Endothelial cell of umbilical vein (primary cell): ENCODE measurements at regions not wholly inside any gene's neighbourhood (a gene's known extent, or its start where the extent isn't known, plus 50 kb on each side); places are given as distances from the start of the nearest gene placed in this dataset.

Experiments used
- BruUV-seq: library from RNA; stranded (reverse); fragments of 400-500 nt; replicated peaks from 2 replicates; lab custom pipeline; 2021; lab: Mats Ljungman, UMichigan
- CTCF ChIA-PET: fragments of 300-600, 350-600 bp; sonication (Branson Sonifier 250); formaldehyde crosslinking; loops from one replicate; lab custom pipeline; 2021; ENCODE audit warnings: antibody characterized with exemption, inconsistent platforms; lab: Charles Lee
- POLR2A ChIA-PET: fragments of 300-600, 350-600 bp; sonication (Branson Sonifier 250); formaldehyde crosslinking; loops from one replicate; lab custom pipeline; 2021; ENCODE audit warnings: antibody characterized with exemption, inconsistent platforms; lab: Charles Lee
- DNase-seq: peaks from one replicate; pipeline ENCODE4 v3.0.0-alpha.2; 2011; ENCODE audit warnings: low read depth, low spot score
- FAIRE-seq: peaks from 2 replicates; lab custom pipeline; 2011; peaks lifted over from hg19 to GRCh38; lab: Jason Lieb, UNC
- H2AFZ ChIP-seq: 2 replicates; pipeline ENCODE4 v1.6.0; 2012; ENCODE audit warnings: low read depth, low read length, control low read depth, inconsistent platforms
- H3K27ac ChIP-seq: 2 replicates; pipeline ENCODE4 v1.5.1; 2011; ENCODE audit warnings: low read depth, mild to moderate bottlenecking, control low read depth, low read length, moderate library complexity; ENCODE audit not compliant: insufficient read depth
- H3K27me3 ChIP-seq, 2 experiments: 2 replicates each; pipeline versions ENCODE4 v1.6.0 to v1.6.1; 2011; ENCODE audit warnings: low read length in 2 of 2, mixed read lengths in 1 of 2; ENCODE audit not compliant: control insufficient read depth in 2 of 2, insufficient read depth in 2 of 2
- H3K36me3 ChIP-seq, 2 experiments: 2 replicates in 1 of 2; 3 replicates in 1 of 2; pipeline ENCODE4 v1.5.1; 2011; ENCODE audit warnings: low read length in 2 of 2, mild to moderate bottlenecking in 1 of 2, moderate library complexity in 1 of 2; ENCODE audit not compliant: control insufficient read depth in 2 of 2, insufficient read depth in 2 of 2; ENCODE audit errors: extremely low read depth in 1 of 2
- H3K4me1 ChIP-seq: 3 replicates; pipeline ENCODE4 v1.5.1; 2011; ENCODE audit warnings: mild to moderate bottlenecking, low read length; ENCODE audit not compliant: control insufficient read depth, insufficient read depth; ENCODE audit errors: extremely low read depth
- H3K4me2 ChIP-seq: 2 replicates; pipeline ENCODE4 v1.6.1; 2011; ENCODE audit warnings: low read length, control low read depth, mixed read lengths; ENCODE audit not compliant: insufficient read depth
- H3K4me3 ChIP-seq, 3 experiments: fragments of 200-600 bp in 1 of 3; sonication (generic), shearing (Covaris generic) in 1 of 3; replicated peaks in 1 of 3; 2 replicates each; pipeline ENCODE4 v1.5.1; 2011 to 2016; ENCODE audit warnings: control low read depth in 3 of 3, low read length in 3 of 3, mild to moderate bottlenecking in 2 of 3, inconsistent platforms in 1 of 3, low read depth in 1 of 3, moderate library complexity in 1 of 3; ENCODE audit not compliant: insufficient read depth in 1 of 3
- H3K79me2 ChIP-seq: 2 replicates; pipeline ENCODE4 v1.6.0; 2012; ENCODE audit warnings: low read length, inconsistent platforms; ENCODE audit not compliant: control insufficient read depth, insufficient read depth
- H3K9ac ChIP-seq: replicated peaks from 2 replicates; pipeline ENCODE3; 2011; ENCODE audit warnings: low read length, control low read depth; ENCODE audit not compliant: insufficient read depth; ENCODE audit errors: extremely low read depth
- H3K9me1 ChIP-seq: replicated peaks from 3 replicates; pipeline ENCODE4 v1.6.0; 2011; ENCODE audit warnings: mild to moderate bottlenecking, low read length; ENCODE audit not compliant: control insufficient read depth, insufficient read depth; ENCODE audit errors: extremely low read depth
- H3K9me3 ChIP-seq: replicated peaks from 2 replicates; pipeline ENCODE4 v1.5.1; 2012; ENCODE audit warnings: low read length, inconsistent platforms; ENCODE audit not compliant: control insufficient read depth, insufficient read depth
- H4K20me1 ChIP-seq: replicated peaks from 2 replicates; pipeline ENCODE3; 2011; ENCODE audit warnings: mild to moderate bottlenecking, low read length; ENCODE audit not compliant: control insufficient read depth, insufficient read depth; ENCODE audit errors: extremely low read depth
- CTCF ChIP-seq, 2 donors: IDR thresholded peaks; 1 replicate in 1 of 2; 2 replicates in 1 of 2; pipeline ENCODE4 v1.5.1; 2011; ENCODE audit warnings: low read length in 2 of 2, mild to moderate bottlenecking in 2 of 2, moderate library complexity in 2 of 2, control low read depth in 1 of 2, inconsistent platforms in 1 of 2, low read depth in 1 of 2; ENCODE audit not compliant: insufficient read depth in 1 of 2; ENCODE audit errors: extremely low read depth in 1 of 2
- EZH2 ChIP-seq: IDR thresholded peaks from 2 replicates; pipeline ENCODE4 v1.6.1; 2012; ENCODE audit warnings: borderline replicate concordance, low read depth, mild to moderate bottlenecking, moderate library complexity, low read length, inconsistent platforms; ENCODE audit not compliant: severe bottlenecking
- FOS ChIP-seq: IDR thresholded peaks from 2 replicates; pipeline ENCODE4 v1.6.1; 2011; ENCODE audit warnings: mild to moderate bottlenecking, low read length, moderate library complexity, borderline replicate concordance; ENCODE audit not compliant: insufficient read depth
- GATA2 ChIP-seq: IDR thresholded peaks from 2 replicates; pipeline ENCODE4 v1.7.0; 2011; ENCODE audit warnings: low read depth, mild to moderate bottlenecking, moderate library complexity, mixed read lengths, low read length; ENCODE audit not compliant: insufficient read length, insufficient read depth
- JUN ChIP-seq: IDR thresholded peaks from 2 replicates; pipeline ENCODE4 v1.6.1; 2011; ENCODE audit warnings: borderline replicate concordance, low read depth; ENCODE audit not compliant: insufficient read length, insufficient read depth
- MAX ChIP-seq: IDR thresholded peaks from 2 replicates; pipeline ENCODE4 v1.6.1; 2011; ENCODE audit not compliant: insufficient read depth, insufficient read length
- MYC ChIP-seq: IDR thresholded peaks from one replicate; pipeline ENCODE4 v1.6.1; 2011; ENCODE audit warnings: mild to moderate bottlenecking, low read depth, low read length
- POLR2A ChIP-seq: IDR thresholded peaks from 2 replicates; pipeline ENCODE4 v1.6.1; 2012; ENCODE audit warnings: low read depth, mild to moderate bottlenecking, control low read depth, low read length
- POLR2AphosphoS5 ChIP-seq: IDR thresholded peaks from 2 replicates; pipeline ENCODE4 v1.6.1; 2012; ENCODE audit warnings: low read depth, mild to moderate bottlenecking, control low read depth, low read length, moderate library complexity; ENCODE audit not compliant: insufficient read depth
- dilution Hi-C: fragments of 300-500 bp; cut with MboI; formaldehyde crosslinking; loops from one replicate; pipeline ENCODE4 v1.15.0; 2019; ENCODE audit warnings: low sequenced_read_pairs; ENCODE audit not compliant: extremely low pct_ligation_motif_present
- intact Hi-C: fragments of 100-400 bp; cut with micrococcal nuclease; formaldehyde crosslinking; loops from one replicate; pipeline ENCODE4 v1.10.0; 2022

- CTCF ChIA-PET = no interaction called here
- FAIRE-seq (no peak), DNase-seq (no peak)
- no peaks in the 10 kb centered on the region for H3K9me1 ChIP-seq
- H3K9me3 ChIP-seq = no peaks in the 10 kb centered on the region
- H4K20me1 ChIP-seq = no peaks in the 10 kb centered on the region
- no peak overlapping the region for H2AFZ ChIP-seq
- H3K36me3 ChIP-seq = no peaks in the 10 kb centered on the region
- H3K4me1 ChIP-seq = no peaks in the 10 kb centered on the region
- intact Hi-C loops = no loop called here
- no peak overlapping the region for H3K4me3 ChIP-seq
- dilution Hi-C loops = no loop called here
- POLR2A ChIA-PET = no interaction called here
- H3K9ac ChIP-seq = no peak overlapping the region
- no TSS peak for BruUV-seq
- H3K27me3 ChIP-seq = no peaks in the 10 kb centered on the region
- H3K27ac ChIP-seq = no peak overlapping the region
- H3K79me2 ChIP-seq = no peaks in the 10 kb centered on the region
- TF ChIP-seq CTCF (IDR thresholded peaks at IDR 0.05; ENCODE audit: extremely low read depth in 1 of 2, insufficient read depth in 1 of 2, low read depth in 1 of 2, low read length in 2 of 2) (no peak), FOS (no peak), MYC (no peak), EZH2 (no peak), POLR2AphosphoS5 (no peak), POLR2A (no peak), MAX (no peak), JUN (no peak), GATA2 (no peak)
- no peak overlapping the region for H3K4me2 ChIP-seq
These were observed 1341.7 kb downstream of the PCDH7 start for GRCh38 chr4:32061916-32062315.
